GM12878 (cell line): ENCODE measurements at regions not wholly inside any gene's neighbourhood (a gene's known extent, or its start where the extent isn't known, plus 50 kb on each side); places are given as distances from the start of the nearest gene placed in this dataset.

ENCODE experiments used
- BACH1 ChIP-seq: fragments of 450-650 bp; IDR thresholded peaks from 2 replicates; pipeline ENCODE4 v1.6.1; 2017; ENCODE audit warnings: mild to moderate bottlenecking, borderline replicate concordance
- BHLHE40 ChIP-seq, 2 experiments: fragments of 450-650 bp in 1 of 2; IDR thresholded peaks; 2 replicates each; pipeline ENCODE4 v1.6.1; 2011 to 2017; ENCODE audit warnings: low read depth in 2 of 2, borderline replicate concordance in 1 of 2, improper control_type of control experiment in 1 of 2, low read length in 1 of 2, mild to moderate bottlenecking in 1 of 2
- CHD2 ChIP-seq: IDR thresholded peaks from 2 replicates; pipeline ENCODE4 v1.6.1; 2011; ENCODE audit warnings: low read depth, low read length, improper control_type of control experiment, borderline replicate concordance
- FOXK2 ChIP-seq: fragments of 450-650 bp; IDR thresholded peaks from 2 replicates; pipeline ENCODE4 v1.6.1; 2017; ENCODE audit warnings: mild to moderate bottlenecking, moderate library complexity
- IRF4 ChIP-seq: IDR thresholded peaks from 2 replicates; pipeline ENCODE4 v1.6.1; 2011; ENCODE audit warnings: low read depth, low read length
- NR2C1 ChIP-seq: fragments of 450-650 bp; IDR thresholded peaks from 2 replicates; pipeline ENCODE4 v1.6.1; 2017; ENCODE audit warnings: antibody characterized with exemption, mild to moderate bottlenecking, moderate library complexity
- TCF12 ChIP-seq: IDR thresholded peaks from 2 replicates; pipeline ENCODE4 v1.6.1; 2011; ENCODE audit warnings: low read depth, mild to moderate bottlenecking, low read length
- USF1 ChIP-seq: IDR thresholded peaks from 2 replicates; pipeline ENCODE4 v1.6.1; 2011; ENCODE audit warnings: borderline replicate concordance, low read depth, mild to moderate bottlenecking, moderate library complexity, mixed read lengths, low read length; ENCODE audit not compliant: insufficient read depth; ENCODE audit errors: extremely low read length
- ZBTB11 ChIP-seq: fragments of 450-650 bp; formaldehyde crosslinking; IDR thresholded peaks from 2 replicates; pipeline ENCODE4 v1.5.0; 2022; ENCODE audit warnings: mild to moderate bottlenecking, missing genetic modification characterization
- TF ChIP-seq, protein P1 (sequence below): fragments of 450-650 bp; conservative IDR thresholded peaks from 2 replicates; pipeline ENCODE4 v1.6.1; 2017; ENCODE audit warnings: mild to moderate bottlenecking, moderate library complexity

DNA sequence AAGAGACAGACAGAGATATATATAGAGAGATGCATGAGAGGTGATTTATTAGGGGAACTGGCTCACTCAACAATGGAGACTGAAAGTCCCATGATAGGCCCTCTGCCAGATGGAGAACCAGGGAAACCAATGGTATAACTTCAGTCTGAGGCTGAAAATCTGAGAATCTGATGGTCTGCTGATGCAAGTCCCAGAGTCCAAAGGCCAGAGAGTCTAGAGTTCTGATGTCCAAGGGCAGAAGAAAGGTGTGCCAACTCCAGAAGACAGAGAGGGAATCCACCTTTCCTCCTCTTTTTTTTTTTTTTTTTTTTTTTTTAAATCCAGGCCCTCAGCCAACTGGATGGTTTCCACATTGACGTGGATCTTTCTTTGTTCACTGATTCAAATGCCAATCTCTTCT, 197.9 kb upstream of the MEIS2 start (continued):
- no peak for TF ChIP-seq ZBTB11 (CRISPR knock-in tag)
- TF ChIP-seq TCF12 = no peak
- TF ChIP-seq, protein P1, sequence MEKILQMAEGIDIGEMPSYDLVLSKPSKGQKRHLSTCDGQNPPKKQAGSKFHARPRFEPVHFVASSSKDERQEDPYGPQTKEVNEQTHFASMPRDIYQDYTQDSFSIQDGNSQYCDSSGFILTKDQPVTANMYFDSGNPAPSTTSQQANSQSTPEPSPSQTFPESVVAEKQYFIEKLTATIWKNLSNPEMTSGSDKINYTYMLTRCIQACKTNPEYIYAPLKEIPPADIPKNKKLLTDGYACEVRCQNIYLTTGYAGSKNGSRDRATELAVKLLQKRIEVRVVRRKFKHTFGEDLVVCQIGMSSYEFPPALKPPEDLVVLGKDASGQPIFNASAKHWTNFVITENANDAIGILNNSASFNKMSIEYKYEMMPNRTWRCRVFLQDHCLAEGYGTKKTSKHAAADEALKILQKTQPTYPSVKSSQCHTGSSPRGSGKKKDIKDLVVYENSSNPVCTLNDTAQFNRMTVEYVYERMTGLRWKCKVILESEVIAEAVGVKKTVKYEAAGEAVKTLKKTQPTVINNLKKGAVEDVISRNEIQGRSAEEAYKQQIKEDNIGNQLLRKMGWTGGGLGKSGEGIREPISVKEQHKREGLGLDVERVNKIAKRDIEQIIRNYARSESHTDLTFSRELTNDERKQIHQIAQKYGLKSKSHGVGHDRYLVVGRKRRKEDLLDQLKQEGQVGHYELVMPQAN = no peak
- TF ChIP-seq BHLHE40 (IDR thresholded peaks at IDR 0.05; ENCODE audit: borderline replicate concordance in 1 of 2, low read depth in 2 of 2, low read length in 1 of 2) = no peak
- TF ChIP-seq CHD2 = no peak
- TF ChIP-seq FOXK2 = no peak
- TF ChIP-seq USF1 = no peak
- TF ChIP-seq BACH1 = no peak
- no peak for TF ChIP-seq NR2C1
- no peak for TF ChIP-seq IRF4
